Caki2 (cell line): ENCODE measurements at regions not wholly inside any gene's neighbourhood (a gene's known extent, or its start where the extent isn't known, plus 50 kb on each side); places are given as distances from the start of the nearest gene placed in this dataset.
"Not testable (repeated sequence)": the region's sequence is repeated elsewhere in the genome, so short reads cannot be mapped to it uniquely, and the experiment has no call there.

Experiments used
- DNase-seq: peaks from one replicate; pipeline ENCODE4 v3.0.0-alpha.2; 2015; ENCODE audit warnings: low read depth
- in situ Hi-C: cut with HindIII; loops from 2 replicates; pipeline ENCODE4 v1.10.0; 2016; ENCODE audit warnings: low sequenced_read_pairs, low pct_unique_long_range_greater_than_20kb, mixed read lengths

GRCh38 chr1:19024532-19024931 lies 68.1 kb upstream of the IFFO2 start:
- in situ Hi-C loops: no loop called here
- no peak for DNase-seq

DNA sequence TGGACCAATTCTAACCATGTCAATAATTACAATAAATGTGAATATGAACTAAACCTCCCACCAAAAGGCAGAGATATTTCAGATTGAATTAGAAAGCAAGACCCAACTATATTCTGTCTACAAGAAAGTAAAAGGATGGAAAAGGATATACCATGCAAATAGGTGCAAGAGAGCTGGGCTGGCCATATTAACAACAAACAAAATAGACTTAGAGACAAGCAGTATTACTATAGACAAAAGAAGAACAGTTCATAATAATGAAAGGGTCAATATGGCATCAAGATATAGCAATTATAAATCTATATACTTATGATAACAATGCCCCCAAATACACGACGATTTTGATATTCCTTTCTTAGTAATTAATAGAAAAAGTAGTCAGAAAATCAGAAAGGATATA lies 67.3 kb upstream of the IFFO2 start:
- in situ Hi-C loops: no loop called here

GRCh38 chr1:19021845-19022244 lies 65.4 kb upstream of the IFFO2 start:
- in situ Hi-C loops: no loop called here
- DNase-seq: no peak

More for the DNA sequence above, 67.3 kb upstream of the IFFO2 start:
- no peak for DNase-seq

- in situ Hi-C loops, DNase-seq: not testable (repeated sequence)
These were observed 62.8 kb upstream of the IFFO2 start for GRCh38 chr1:19019288-19019687.

- no peak for DNase-seq
- in situ Hi-C loops: no loop called here
These were observed 59.0 kb upstream of the IFFO2 start for GRCh38 chr1:19015476-19015875.

GRCh38 chr1:19014765-19015164 lies 58.3 kb upstream of the IFFO2 start:
- in situ Hi-C loops: no loop called here
- no peak for DNase-seq

DNA sequence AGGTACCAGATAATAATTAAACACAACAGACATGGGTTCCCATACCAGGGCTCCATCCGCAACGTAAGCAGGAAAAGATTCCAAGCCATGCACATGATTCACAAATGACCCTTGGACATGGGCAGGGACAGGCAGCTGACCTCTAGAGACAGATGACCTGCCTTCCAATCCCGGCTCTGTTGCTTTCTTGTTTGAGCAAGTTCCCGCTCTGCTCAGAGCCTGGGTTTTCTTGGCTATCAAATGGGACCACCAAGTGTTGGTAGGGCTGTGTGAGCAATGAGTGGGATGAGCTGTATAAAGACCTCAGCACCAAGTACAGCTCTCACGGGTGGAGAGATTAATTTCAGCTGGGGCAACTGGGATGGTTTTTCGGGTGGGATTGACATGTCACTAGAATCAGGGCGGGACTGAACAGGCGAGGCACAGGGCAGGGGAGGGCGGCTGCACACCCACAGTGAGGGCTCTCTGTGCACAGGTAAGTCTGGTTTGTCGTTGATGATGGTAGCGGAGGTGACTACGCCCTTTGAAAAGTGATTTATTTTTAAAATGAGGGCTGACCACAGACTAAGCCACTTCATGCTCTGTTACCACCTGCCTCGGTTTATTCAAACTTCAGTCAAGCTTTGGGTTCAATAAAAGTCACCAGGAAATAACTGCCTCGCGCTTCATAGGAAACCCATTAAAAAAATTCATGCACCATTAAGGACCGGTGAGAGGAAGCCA lies 57.5 kb upstream of the IFFO2 start:
- DNase-seq: peak; percentile 89
- in situ Hi-C loops: no loop called here

DNA sequence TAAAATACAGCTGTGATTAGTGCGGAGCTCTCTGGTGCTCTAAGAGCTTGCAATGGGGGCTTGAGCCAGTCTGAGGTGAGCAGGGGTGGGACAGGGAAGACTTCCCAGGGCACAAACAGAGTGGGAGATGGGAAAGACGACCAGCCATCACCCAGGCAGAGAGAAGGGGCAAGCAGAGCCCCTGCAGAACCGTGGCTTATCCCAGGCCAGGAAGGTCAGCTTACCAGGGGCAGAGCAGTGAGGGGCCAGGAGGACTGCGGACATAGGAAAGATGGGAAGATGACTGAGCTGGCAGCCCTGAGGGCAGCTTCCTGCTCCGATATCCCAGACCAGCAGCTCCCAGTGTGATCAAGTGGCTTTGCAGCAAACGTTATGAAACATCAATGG lies 55.4 kb upstream of the IFFO2 start:
- no peak for DNase-seq
- in situ Hi-C loops: no loop called here

DNA sequence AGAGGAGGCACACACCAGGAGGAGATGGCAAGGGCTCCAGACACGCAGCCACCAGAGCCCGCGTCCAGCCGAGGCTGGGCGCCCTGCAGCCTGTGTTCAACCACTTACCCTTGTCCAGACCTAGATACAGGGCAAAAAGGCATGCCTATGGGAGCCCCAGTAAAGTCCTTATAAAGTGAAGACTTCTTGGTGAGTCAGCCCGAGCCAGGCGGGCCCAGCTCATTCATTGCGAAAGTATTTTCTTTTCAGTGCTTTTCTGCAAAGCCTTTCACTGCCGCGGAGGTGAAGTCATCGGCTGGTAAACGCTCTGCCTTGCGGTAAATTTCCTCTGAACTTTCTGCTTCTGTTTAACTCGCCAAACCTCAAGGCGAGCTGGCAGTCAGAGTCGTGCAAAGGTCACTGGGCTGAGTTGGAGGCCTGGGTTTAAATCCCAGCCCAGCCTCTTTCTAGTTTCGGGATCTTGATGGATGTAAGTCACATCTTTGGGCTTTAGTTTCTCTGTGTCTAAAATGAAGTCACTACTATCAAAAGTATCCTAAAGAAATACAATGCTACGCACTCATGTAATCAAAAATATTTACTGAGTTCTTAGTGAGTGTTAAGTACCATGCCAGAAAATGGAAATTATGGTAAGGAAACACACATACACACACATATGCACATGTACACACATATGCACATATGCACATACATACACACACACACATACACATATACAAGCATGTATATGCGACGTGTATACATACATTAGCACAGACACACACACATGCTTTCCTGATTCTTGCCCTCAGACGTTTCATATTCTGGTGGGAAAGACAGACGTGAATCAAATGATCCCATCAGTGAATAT lies 54.7 kb upstream of the IFFO2 start:
- peak; percentile 95 for DNase-seq
- in situ Hi-C loops: no loop called here

- DNase-seq: no peak
These were observed 54.0 kb upstream of the IFFO2 start for GRCh38 chr1:19010503-19010902.

GRCh38 chr1:19009882-19010321 lies 53.4 kb upstream of the IFFO2 start:
- peak; percentile 99 for DNase-seq
- in situ Hi-C loops: no loop called here

More at GRCh38 chr1:19010503-19010902, 54.0 kb upstream of the IFFO2 start:
- in situ Hi-C loops: no loop called here

GRCh38 chr1:19009126-19009881 lies 52.8 kb upstream of the IFFO2 start:
- in situ Hi-C loops: no loop called here
- DNase-seq: no peak

GRCh38 chr1:19007491-19008441 lies 51.3 kb upstream of the IFFO2 start:
- in situ Hi-C loops: no loop called here
- DNase-seq: no peak

DNA sequence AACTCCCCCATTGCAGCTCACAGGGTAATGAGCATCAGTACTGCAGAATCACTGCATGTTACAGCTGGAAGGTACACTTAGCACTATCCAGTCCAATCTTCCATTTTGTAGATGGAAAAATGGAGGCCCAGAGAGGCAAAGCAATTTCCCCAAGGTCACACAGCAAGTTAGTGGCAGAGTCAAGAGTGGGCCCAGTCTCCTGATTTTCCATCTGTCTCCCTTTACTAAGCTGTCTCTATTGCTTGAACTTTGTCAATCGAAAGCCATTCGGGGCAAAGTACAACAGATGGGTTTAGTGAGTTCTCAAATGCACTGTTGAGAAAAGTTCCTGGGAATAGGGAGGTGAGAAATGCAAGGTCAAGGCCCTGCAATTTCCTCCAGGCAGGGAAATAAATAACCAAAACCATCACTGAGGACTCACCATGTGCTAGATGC lies 50.4 kb upstream of the IFFO2 start:
- no peak for DNase-seq
- in situ Hi-C loops: no loop called here
